Natural killer cell (primary cell): ENCODE measurements at regions not wholly inside any gene's neighbourhood (a gene's known extent, or its start where the extent isn't known, plus 50 kb on each side); places are given as distances from the start of the nearest gene placed in this dataset.
"Not testable (repeated sequence)": the region's sequence is repeated elsewhere in the genome, so short reads cannot be mapped to it uniquely, and the experiment has no call there.

Experiments
- ATAC-seq, 3 donors: fragments of 150-1000 bp in 2 of 3; fragments of 200-7000 bp in 1 of 3; cut with Tn5 transposase; 1 replicate in 1 of 3; 2 replicates in 2 of 3; pipeline ENCODE4 v1.10.0; 2021; ENCODE audit warnings: mild to moderate bottlenecking in 2 of 3, moderate library complexity in 2 of 3
- DNase-seq, 2 donors: peaks; one replicate each; pipeline versions ENCODE4 v3.0.0 to v3.0.0-alpha.2; 2013 to 2021; ENCODE audit warnings: mixed read lengths in 1 of 2
- H3K27ac ChIP-seq: one replicate; pipeline ENCODE4 v1.5.1; 2013; ENCODE audit warnings: mild to moderate bottlenecking, low read length
- H3K27me3 ChIP-seq: one replicate; pipeline ENCODE4 v1.6.1; 2013; ENCODE audit warnings: low read length; ENCODE audit not compliant: control insufficient read depth, insufficient read depth
- H3K36me3 ChIP-seq: one replicate; pipeline ENCODE4 v1.6.1; 2013; ENCODE audit warnings: low read length; ENCODE audit not compliant: control insufficient read depth, insufficient read depth
- H3K4me1 ChIP-seq: one replicate; pipeline ENCODE4 v1.6.1; 2013; ENCODE audit warnings: low read length; ENCODE audit not compliant: control insufficient read depth, insufficient read depth
- H3K4me3 ChIP-seq: one replicate; pipeline ENCODE4 v1.5.1; 2013; ENCODE audit warnings: low read length
- H3K9me3 ChIP-seq: one replicate; pipeline ENCODE4 v1.6.1; 2013; ENCODE audit warnings: low read length; ENCODE audit not compliant: control insufficient read depth, insufficient read depth
- H3K27ac Mint-ChIP-seq, 2 donors: one replicate each; pipeline ENCODE4 v1.8.0; 2022; ENCODE audit warnings: mild to moderate bottlenecking in 2 of 2, mixed read lengths in 2 of 2, moderate library complexity in 1 of 2
- H3K27me3 Mint-ChIP-seq, 2 donors: one replicate each; pipeline ENCODE4 v1.8.0; 2022; ENCODE audit warnings: low read depth in 2 of 2, mixed read lengths in 2 of 2
- H3K36me3 Mint-ChIP-seq: one replicate; pipeline ENCODE4 v1.8.0; 2022; ENCODE audit warnings: mixed read lengths
- H3K4me1 Mint-ChIP-seq, 2 donors: one replicate each; pipeline ENCODE4 v1.8.0; 2022; ENCODE audit warnings: mixed read lengths in 2 of 2
- H3K4me3 Mint-ChIP-seq: one replicate; pipeline ENCODE4 v1.8.0; 2022; ENCODE audit warnings: mild to moderate bottlenecking, moderate library complexity, mixed read lengths
- H3K9me3 Mint-ChIP-seq, 2 donors: one replicate each; pipeline ENCODE4 v1.8.0; 2022; ENCODE audit warnings: mixed read lengths in 2 of 2
- WGBS: methylation state at CpG from one replicate; pipeline ENCODE4 v1.1.7; 2013; ENCODE audit warnings: missing lambda C conversion rate; ENCODE audit not compliant: insufficient coverage; 5-methylcytosine and 5-hydroxymethylcytosine counted together
- intact Hi-C: fragments of 100-400 bp; cut with micrococcal nuclease; formaldehyde crosslinking; loops from one replicate; pipeline ENCODE4 v1.14.2; 2022
- TF ChIP-seq, protein P1 (sequence below): fragments of 200-600 bp; IDR thresholded peaks from one replicate; pipeline ENCODE4 v1.8.0; 2022; ENCODE audit warnings: antibody characterized with exemption

DNA sequence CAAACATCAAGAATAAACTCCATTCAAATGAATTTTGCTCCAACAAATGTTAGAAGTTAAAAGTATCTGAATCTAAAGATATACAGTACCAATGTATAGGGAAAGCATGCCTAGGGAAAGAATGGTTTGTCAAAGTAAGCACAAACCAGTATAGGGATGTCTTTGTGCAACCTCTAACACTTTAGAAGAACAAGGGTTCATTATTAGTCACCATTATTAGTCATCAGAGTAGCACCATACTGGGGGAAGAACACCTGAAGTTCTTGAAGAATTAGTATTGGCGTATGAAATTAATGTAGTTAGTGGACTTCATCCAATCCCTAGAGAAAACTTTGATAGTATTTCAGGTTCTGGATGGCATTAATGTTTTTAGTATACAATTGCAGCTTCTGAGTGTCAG, 943.7 kb downstream of the METTL15 start:
- peaks cover 9 to 22% of the 10 kb centered on the region in 2 donors for H3K9me3 Mint-ChIP-seq
- H3K36me3 Mint-ChIP-seq, result peaks cover 13% of the 10 kb centered on the region
- H3K27ac Mint-ChIP-seq, result no peak overlapping the region
- ATAC-seq (no peak), DNase-seq (no peak)
- Histone ChIP-seq H3K27ac (no peak overlapping the region), H3K9me3 (peaks cover 14% of the 10 kb centered on the region), H3K36me3 (no peaks in the 10 kb centered on the region), H3K4me3 (no peak overlapping the region), H3K27me3 (no peaks in the 10 kb centered on the region), H3K4me1 (no peaks in the 10 kb centered on the region)
- H3K4me3 Mint-ChIP-seq, result no peak overlapping the region
- TF ChIP-seq, protein P1, sequence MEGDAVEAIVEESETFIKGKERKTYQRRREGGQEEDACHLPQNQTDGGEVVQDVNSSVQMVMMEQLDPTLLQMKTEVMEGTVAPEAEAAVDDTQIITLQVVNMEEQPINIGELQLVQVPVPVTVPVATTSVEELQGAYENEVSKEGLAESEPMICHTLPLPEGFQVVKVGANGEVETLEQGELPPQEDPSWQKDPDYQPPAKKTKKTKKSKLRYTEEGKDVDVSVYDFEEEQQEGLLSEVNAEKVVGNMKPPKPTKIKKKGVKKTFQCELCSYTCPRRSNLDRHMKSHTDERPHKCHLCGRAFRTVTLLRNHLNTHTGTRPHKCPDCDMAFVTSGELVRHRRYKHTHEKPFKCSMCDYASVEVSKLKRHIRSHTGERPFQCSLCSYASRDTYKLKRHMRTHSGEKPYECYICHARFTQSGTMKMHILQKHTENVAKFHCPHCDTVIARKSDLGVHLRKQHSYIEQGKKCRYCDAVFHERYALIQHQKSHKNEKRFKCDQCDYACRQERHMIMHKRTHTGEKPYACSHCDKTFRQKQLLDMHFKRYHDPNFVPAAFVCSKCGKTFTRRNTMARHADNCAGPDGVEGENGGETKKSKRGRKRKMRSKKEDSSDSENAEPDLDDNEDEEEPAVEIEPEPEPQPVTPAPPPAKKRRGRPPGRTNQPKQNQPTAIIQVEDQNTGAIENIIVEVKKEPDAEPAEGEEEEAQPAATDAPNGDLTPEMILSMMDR, result no peak
- H3K27me3 Mint-ChIP-seq, result no peaks in the 10 kb centered on the region
- WGBS, result 75% methylated on average over 1 of the region's 1 CpG
- no peaks in the 10 kb centered on the region for H3K4me1 Mint-ChIP-seq
- intact Hi-C loops, result no loop called here

DNA sequence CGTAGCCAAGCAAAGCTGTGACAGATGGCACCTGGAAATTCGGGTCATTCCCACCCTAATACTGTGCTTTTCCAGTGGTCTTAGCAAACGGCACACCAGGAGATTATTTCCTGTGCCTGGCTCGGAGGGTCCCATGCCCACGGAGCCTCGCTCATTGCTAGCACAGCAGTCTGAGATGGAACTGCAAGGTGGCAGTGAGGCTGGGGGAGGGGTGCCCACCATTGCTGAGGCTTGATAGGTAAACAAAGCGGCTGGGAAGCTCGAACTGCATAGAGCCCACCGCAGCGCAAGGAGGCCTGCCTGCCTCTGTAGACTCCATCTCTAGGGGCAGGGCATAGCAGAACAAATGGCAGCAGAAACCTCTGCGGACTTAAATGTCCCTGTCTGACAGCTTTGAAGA, 942.8 kb downstream of the METTL15 start:
- H3K4me1 ChIP-seq, H3K4me1 Mint-ChIP-seq, H3K4me3 Mint-ChIP-seq, H3K27ac ChIP-seq, H3K27me3 Mint-ChIP-seq, H3K9me3 ChIP-seq, H3K4me3 ChIP-seq, intact Hi-C loops, H3K36me3 ChIP-seq, DNase-seq, H3K27ac Mint-ChIP-seq, ATAC-seq, H3K27me3 ChIP-seq: not testable (repeated sequence)
- peaks cover 9 to 21% of the 10 kb centered on the region in 2 donors for H3K9me3 Mint-ChIP-seq
- peaks cover 10% of the 10 kb centered on the region for H3K36me3 Mint-ChIP-seq
- 87% methylated on average over 11 of the region's 11 CpGs for WGBS

DNA sequence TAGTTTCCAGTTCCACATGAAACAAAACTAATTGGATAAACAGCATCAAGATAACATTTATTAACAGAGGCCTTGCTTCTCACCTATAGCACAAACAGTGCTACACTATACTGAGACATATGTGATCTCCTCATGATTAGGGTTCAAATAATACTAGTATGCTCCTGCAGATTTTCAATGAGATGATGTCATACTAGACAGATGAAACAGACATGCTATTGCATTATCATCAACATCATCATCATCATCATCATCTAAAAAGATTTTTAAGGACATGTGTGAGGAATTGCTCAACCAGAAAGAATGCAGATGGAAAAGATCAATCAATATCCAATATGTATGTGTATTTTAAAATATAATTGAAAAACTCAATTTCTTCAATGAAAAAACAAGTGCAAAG, 932.3 kb downstream of the METTL15 start:
- TF ChIP-seq, protein P1, result no peak
- Mint-ChIP-seq H3K4me3 (no peak overlapping the region), H3K27ac (no peak overlapping the region), H3K36me3 (peaks cover 12% of the 10 kb centered on the region), H3K4me1 (no peaks in the 10 kb centered on the region), H3K9me3 (peaks cover 17 to 28% of the 10 kb centered on the region in 2 donors), H3K27me3 (no peaks in the 10 kb centered on the region)
- intact Hi-C loops, result no loop called here
- ATAC-seq (no peak), DNase-seq (no peak)
- Histone ChIP-seq H3K36me3 (no peaks in the 10 kb centered on the region), H3K9me3 (no peaks in the 10 kb centered on the region), H3K4me3 (no peak overlapping the region), H3K27ac (no peak overlapping the region), H3K27me3 (no peaks in the 10 kb centered on the region), H3K4me1 (no peaks in the 10 kb centered on the region)

DNA sequence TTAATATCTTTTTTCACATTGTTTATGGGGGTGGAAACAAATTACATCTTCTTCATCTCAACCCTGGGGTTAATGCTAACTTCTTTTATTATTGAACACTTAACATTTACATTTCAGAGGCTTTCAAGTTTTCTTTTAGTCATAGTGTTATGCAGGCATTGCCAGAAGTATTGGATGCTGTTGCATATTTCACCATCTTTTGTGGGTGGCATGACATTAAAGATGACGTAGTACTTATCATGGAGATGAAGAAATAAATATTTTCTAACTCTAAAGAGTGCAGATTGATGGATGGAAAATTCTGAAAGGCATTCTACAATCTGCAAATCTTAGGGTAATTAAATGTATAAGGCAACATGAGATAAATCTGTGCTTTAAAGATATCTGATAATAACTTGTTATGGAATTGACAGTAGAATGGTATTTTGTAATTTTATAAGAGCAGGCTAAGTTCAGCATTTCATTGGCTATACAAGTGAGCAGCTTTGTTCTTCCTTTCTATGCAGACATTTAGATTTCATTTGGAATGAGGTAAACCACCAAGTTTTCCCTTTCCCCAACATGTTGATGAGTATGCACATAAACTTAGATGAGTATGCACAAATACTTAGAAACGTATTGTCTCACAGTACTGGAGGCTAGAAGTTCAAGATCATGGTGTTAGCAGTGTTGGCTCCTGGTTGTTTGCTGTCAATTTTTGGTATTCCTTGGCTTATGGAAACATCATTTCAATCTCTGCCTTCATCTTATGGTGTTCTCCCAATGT, 924.4 kb downstream of the METTL15 start:
- H3K27ac Mint-ChIP-seq, result no peak overlapping the region
- Histone ChIP-seq H3K4me1 (no peaks in the 10 kb centered on the region), H3K27ac (no peak overlapping the region), H3K27me3 (no peaks in the 10 kb centered on the region), H3K9me3 (no peaks in the 10 kb centered on the region), H3K4me3 (no peak overlapping the region), H3K36me3 (no peaks in the 10 kb centered on the region)
- no peak for ATAC-seq
- no peaks in the 10 kb centered on the region for H3K36me3 Mint-ChIP-seq
- H3K4me3 Mint-ChIP-seq, result no peak overlapping the region
- H3K27me3 Mint-ChIP-seq, result no peaks in the 10 kb centered on the region
- 0% methylated on average over 1 of the region's 2 CpGs for WGBS
- TF ChIP-seq, protein P1, result no peak
- intact Hi-C loops, result no loop called here
- peaks cover 9 to 26% of the 10 kb centered on the region in 2 donors for H3K9me3 Mint-ChIP-seq
- DNase-seq, result no peak
- H3K4me1 Mint-ChIP-seq, result no peaks in the 10 kb centered on the region
